Nephron progenitor cell (in vitro differentiated cells): ENCODE measurements at regions not wholly inside any gene's neighbourhood (a gene's known extent, or its start where the extent isn't known, plus 50 kb on each side); places are given as distances from the start of the nearest gene placed in this dataset.

Experiments used
- DNase-seq: peaks from one replicate; pipeline ENCODE4 v3.0.0; 2021
- H3K27ac Mint-ChIP-seq: 2 replicates; pipeline ENCODE4 v1.8.0; 2021; ENCODE audit warnings: mild to moderate bottlenecking, moderate library complexity, mixed read lengths
- H3K27me3 Mint-ChIP-seq: 2 replicates; pipeline ENCODE4 v1.8.0; 2021; ENCODE audit warnings: mild to moderate bottlenecking, low read depth, mixed read lengths; ENCODE audit not compliant: poor library complexity
- H3K36me3 Mint-ChIP-seq: 2 replicates; pipeline ENCODE4 v1.8.0; 2021; ENCODE audit warnings: low read depth, mixed read lengths
- H3K4me1 Mint-ChIP-seq: 2 replicates; pipeline ENCODE4 v1.8.0; 2021; ENCODE audit warnings: mixed read lengths
- H3K4me3 Mint-ChIP-seq: 2 replicates; pipeline ENCODE4 v1.8.0; 2021; ENCODE audit warnings: mild to moderate bottlenecking, moderate library complexity, mixed read lengths
- H3K9me3 Mint-ChIP-seq: 2 replicates; pipeline ENCODE4 v1.8.0; 2021; ENCODE audit warnings: mild to moderate bottlenecking, moderate library complexity, mixed read lengths
- TF ChIP-seq, protein P1 (sequence below): fragments of 200-600 bp; sonication (generic); IDR thresholded peaks from 2 replicates; pipeline ENCODE4 v1.5.0; 2021; ENCODE audit warnings: antibody characterized with exemption

DNA sequence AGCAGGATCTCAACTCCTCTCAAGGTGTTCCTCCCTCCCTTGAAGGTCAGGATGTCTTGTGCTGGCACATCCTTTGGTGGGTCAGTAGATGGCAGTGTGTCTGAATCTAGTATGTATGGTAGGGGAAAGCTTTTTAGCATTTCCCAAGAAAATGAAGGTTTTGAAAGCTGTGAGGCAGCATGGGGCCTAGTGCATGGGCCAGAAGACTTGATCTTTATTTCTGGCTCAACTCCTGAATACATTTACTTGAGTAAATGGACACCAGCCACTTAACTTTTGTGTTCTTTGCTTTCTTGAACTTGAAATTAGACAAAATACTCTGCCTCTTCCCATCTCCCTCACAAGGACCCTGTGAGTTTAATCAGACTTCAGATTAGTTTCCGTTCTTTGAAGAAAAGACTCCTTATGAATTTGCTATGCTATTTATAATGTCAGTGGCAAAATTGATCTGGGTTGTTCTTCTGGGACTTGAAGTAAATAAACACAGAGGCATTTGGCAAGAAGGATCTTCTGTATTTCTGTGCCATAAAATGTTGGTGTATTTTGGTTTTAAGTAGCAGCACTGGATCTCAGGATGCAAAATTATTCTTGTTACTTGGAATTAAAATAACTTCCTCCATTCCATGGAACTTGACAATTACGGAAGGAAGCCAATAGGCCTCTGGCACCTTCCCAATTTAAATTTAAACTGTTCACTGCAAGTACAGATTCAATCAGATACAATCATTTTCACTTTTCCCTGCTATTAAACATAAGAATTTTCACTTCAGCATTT, 288.8 kb downstream of the CASP12 start:
- H3K27me3 Mint-ChIP-seq, result peaks cover 4% of the 10 kb centered on the region
- no peak overlapping the region for H3K4me3 Mint-ChIP-seq
- H3K9me3 Mint-ChIP-seq, result no peaks in the 10 kb centered on the region
- H3K36me3 Mint-ChIP-seq, result no peaks in the 10 kb centered on the region
- TF ChIP-seq, protein P1, sequence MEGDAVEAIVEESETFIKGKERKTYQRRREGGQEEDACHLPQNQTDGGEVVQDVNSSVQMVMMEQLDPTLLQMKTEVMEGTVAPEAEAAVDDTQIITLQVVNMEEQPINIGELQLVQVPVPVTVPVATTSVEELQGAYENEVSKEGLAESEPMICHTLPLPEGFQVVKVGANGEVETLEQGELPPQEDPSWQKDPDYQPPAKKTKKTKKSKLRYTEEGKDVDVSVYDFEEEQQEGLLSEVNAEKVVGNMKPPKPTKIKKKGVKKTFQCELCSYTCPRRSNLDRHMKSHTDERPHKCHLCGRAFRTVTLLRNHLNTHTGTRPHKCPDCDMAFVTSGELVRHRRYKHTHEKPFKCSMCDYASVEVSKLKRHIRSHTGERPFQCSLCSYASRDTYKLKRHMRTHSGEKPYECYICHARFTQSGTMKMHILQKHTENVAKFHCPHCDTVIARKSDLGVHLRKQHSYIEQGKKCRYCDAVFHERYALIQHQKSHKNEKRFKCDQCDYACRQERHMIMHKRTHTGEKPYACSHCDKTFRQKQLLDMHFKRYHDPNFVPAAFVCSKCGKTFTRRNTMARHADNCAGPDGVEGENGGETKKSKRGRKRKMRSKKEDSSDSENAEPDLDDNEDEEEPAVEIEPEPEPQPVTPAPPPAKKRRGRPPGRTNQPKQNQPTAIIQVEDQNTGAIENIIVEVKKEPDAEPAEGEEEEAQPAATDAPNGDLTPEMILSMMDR, result peak; percentile 71
- peaks cover 8% of the 10 kb centered on the region for H3K4me1 Mint-ChIP-seq
- peak; percentile 17 for DNase-seq
- H3K27ac Mint-ChIP-seq, result no peak overlapping the region

DNA sequence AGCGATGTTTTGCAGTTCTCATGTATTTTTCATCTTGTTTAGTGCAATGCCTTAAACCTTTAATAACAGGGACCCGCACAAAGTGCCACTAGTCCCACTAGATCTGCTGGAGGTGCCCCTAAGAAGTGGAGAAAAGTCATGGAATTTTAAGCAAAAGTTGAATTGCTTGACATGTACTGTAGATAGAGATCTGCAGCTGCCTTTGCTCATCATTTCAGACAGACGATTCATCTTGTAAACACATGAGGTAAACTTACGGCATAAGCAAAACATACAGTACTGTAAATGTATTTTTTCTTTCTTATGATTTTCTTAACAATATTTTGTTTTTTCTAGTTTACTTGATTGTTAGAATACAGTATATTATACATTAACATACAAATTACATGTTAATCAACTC, 295.6 kb downstream of the CASP12 start:
- no peak overlapping the region for H3K27ac Mint-ChIP-seq
- H3K4me3 Mint-ChIP-seq, result no peak overlapping the region

DNA sequence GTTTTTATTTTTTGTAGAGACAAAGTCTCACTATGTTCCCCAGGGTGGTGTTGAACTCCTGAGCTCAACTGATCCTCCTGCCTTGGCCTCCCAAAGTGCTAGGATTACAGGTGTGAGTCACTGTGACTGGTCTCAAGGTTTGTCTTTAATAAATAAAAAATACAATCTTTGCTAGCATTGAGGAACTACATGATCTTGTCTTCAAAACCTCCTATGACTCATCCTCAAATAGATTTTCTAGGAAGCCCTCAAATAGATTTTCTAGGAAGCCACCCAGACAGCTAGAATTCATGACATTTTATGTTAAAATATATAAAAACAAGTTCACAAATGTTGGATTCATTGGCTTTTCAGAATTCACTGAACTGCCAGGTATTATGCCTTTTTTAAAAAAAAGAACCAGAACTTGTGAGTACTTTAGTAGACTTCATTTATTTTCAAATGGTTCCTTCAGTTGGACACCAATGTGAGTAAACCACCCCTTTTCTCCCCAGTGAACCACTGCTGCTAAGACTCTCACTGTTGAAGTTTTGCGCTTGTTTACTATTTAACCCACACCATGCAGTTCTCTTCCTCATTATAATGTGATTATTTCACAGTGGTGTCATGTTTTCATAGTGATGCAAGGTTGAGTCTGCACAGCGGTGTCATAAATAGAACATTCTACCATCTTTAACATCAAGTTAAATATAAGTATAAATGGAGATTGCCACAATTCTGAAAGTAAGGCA, 303.9 kb downstream of the CASP12 start:
- H3K36me3 Mint-ChIP-seq, result no peaks in the 10 kb centered on the region
- H3K27me3 Mint-ChIP-seq, result no peaks in the 10 kb centered on the region
- no peaks in the 10 kb centered on the region for H3K9me3 Mint-ChIP-seq
- no peaks in the 10 kb centered on the region for H3K4me1 Mint-ChIP-seq
- no peak for DNase-seq
- TF ChIP-seq, protein P1, result no peak
- no peak overlapping the region for H3K4me3 Mint-ChIP-seq
- H3K27ac Mint-ChIP-seq, result no peak overlapping the region

More for the DNA sequence above, 295.6 kb downstream of the CASP12 start:
- no peaks in the 10 kb centered on the region for H3K4me1 Mint-ChIP-seq
- H3K36me3 Mint-ChIP-seq, result no peaks in the 10 kb centered on the region
- TF ChIP-seq, protein P1, result no peak
- H3K9me3 Mint-ChIP-seq, result peaks cover 5% of the 10 kb centered on the region
- H3K27me3 Mint-ChIP-seq, result peaks cover 4% of the 10 kb centered on the region
- no peak for DNase-seq

DNA sequence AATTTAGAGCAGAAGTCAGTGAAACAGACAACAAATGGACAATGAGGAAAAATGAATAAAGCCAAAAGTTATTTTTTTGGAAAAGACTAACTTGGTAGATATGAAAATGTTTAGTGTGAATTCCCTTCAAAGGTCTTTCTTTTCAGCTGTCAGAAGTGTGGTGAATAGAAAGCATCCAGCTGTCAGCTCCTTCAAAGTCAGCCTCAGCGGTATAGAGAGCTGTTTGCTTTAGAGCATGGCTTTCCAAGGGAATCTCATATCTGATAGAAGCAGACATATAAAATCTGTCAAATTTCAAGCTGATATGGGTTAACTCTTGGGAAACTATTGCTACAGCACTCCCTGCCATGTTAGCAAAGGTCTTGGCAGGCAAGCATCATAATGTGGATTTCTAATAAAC, 309.3 kb downstream of the CASP12 start:
- H3K4me3 Mint-ChIP-seq, result no peak overlapping the region
- no peaks in the 10 kb centered on the region for H3K9me3 Mint-ChIP-seq
- H3K27ac Mint-ChIP-seq, result no peak overlapping the region
- no peaks in the 10 kb centered on the region for H3K27me3 Mint-ChIP-seq
- TF ChIP-seq, protein P1, result no peak
- peaks cover 4% of the 10 kb centered on the region for H3K4me1 Mint-ChIP-seq
- no peaks in the 10 kb centered on the region for H3K36me3 Mint-ChIP-seq
- DNase-seq, result no peak

DNA sequence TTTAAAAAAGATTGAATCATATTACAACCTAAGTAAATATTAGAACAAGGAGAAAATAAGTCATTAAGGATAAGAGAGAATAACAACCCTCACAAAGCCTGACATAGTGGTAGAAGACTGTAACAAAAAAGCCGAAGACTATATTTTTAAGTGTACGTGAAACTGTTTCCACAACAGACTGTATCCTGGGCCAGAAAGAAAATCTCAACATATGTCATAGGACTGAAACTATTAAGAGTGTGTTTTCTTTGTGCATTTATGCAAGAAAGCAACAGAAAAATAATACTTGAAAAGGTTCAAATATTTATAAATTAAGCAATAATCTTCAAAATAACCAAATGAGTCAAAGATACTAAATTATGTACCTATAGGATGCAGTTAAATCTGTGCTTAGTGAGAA, 309.8 kb downstream of the CASP12 start:
- Mint-ChIP-seq H3K27ac (no peak overlapping the region), H3K9me3 (no peaks in the 10 kb centered on the region), H3K27me3 (no peaks in the 10 kb centered on the region), H3K4me3 (no peak overlapping the region), H3K36me3 (no peaks in the 10 kb centered on the region), H3K4me1 (peaks cover 5% of the 10 kb centered on the region)
- DNase-seq, result no peak
- TF ChIP-seq, protein P1, result no peak
